Nephron progenitor cell (in vitro differentiated cells): ENCODE measurements at regions not wholly inside any gene's neighbourhood (a gene's known extent, or its start where the extent isn't known, plus 50 kb on each side); places are given as distances from the start of the nearest gene placed in this dataset.
"Not testable (repeated sequence)": the region's sequence is repeated elsewhere in the genome, so short reads cannot be mapped to it uniquely, and the experiment has no call there.

Experiments used
- DNase-seq: peaks from one replicate; pipeline ENCODE4 v3.0.0; 2021
- H3K27ac Mint-ChIP-seq: 2 replicates; pipeline ENCODE4 v1.8.0; 2021; ENCODE audit warnings: mild to moderate bottlenecking, moderate library complexity, mixed read lengths
- H3K27me3 Mint-ChIP-seq: 2 replicates; pipeline ENCODE4 v1.8.0; 2021; ENCODE audit warnings: mild to moderate bottlenecking, low read depth, mixed read lengths; ENCODE audit not compliant: poor library complexity
- H3K36me3 Mint-ChIP-seq: 2 replicates; pipeline ENCODE4 v1.8.0; 2021; ENCODE audit warnings: low read depth, mixed read lengths
- H3K4me1 Mint-ChIP-seq: 2 replicates; pipeline ENCODE4 v1.8.0; 2021; ENCODE audit warnings: mixed read lengths
- H3K4me3 Mint-ChIP-seq: 2 replicates; pipeline ENCODE4 v1.8.0; 2021; ENCODE audit warnings: mild to moderate bottlenecking, moderate library complexity, mixed read lengths
- H3K9me3 Mint-ChIP-seq: 2 replicates; pipeline ENCODE4 v1.8.0; 2021; ENCODE audit warnings: mild to moderate bottlenecking, moderate library complexity, mixed read lengths
- CTCF ChIP-seq: fragments of 200-600 bp; sonication (generic); IDR thresholded peaks from 2 replicates; pipeline ENCODE4 v1.5.0; 2021; ENCODE audit warnings: antibody characterized with exemption

GRCh38 chr7:12927635-12928434 is 240.4 kb downstream of the ARL4A start:
- no peak for TF ChIP-seq CTCF
- Mint-ChIP-seq H3K4me1 (peaks cover 11% of the 10 kb centered on the region), H3K9me3 (no peaks in the 10 kb centered on the region), H3K27me3 (no peaks in the 10 kb centered on the region), H3K27ac (no peak overlapping the region), H3K4me3 (no peak overlapping the region), H3K36me3 (no peaks in the 10 kb centered on the region)
- DNase-seq: no peak

- Mint-ChIP-seq H3K27me3 (no peaks in the 10 kb centered on the region), H3K4me1 (peaks cover 11% of the 10 kb centered on the region), H3K36me3 (no peaks in the 10 kb centered on the region), H3K27ac (no peak overlapping the region), H3K4me3 (no peak overlapping the region), H3K9me3 (no peaks in the 10 kb centered on the region)
- no peak for TF ChIP-seq CTCF
- DNase-seq: no peak
These were observed 242.2 kb downstream of the ARL4A start for GRCh38 chr7:12929476-12930140.

- DNase-seq: no peak
- no peaks in the 10 kb centered on the region for H3K36me3 Mint-ChIP-seq
- H3K4me1 Mint-ChIP-seq: peaks cover 11% of the 10 kb centered on the region
- H3K9me3 Mint-ChIP-seq: no peaks in the 10 kb centered on the region
- no peaks in the 10 kb centered on the region for H3K27me3 Mint-ChIP-seq
- no peak for TF ChIP-seq CTCF
- H3K27ac Mint-ChIP-seq: no peak overlapping the region
- H3K4me3 Mint-ChIP-seq: no peak overlapping the region
These were observed 243.1 kb downstream of the ARL4A start for GRCh38 chr7:12930534-12930933.

- peaks cover 11% of the 10 kb centered on the region for H3K4me1 Mint-ChIP-seq
- H3K9me3 Mint-ChIP-seq, H3K36me3 Mint-ChIP-seq, H3K27ac Mint-ChIP-seq, DNase-seq, H3K27me3 Mint-ChIP-seq, H3K4me3 Mint-ChIP-seq: not testable (repeated sequence)
These were observed 244.0 kb downstream of the ARL4A start for GRCh38 chr7:12931465-12931864.

- H3K9me3 Mint-ChIP-seq: peaks cover 52% of the 10 kb centered on the region
- peaks cover 14% of the 10 kb centered on the region for H3K36me3 Mint-ChIP-seq
- no peak for TF ChIP-seq CTCF
- no peak overlapping the region for H3K27ac Mint-ChIP-seq
- no peaks in the 10 kb centered on the region for H3K27me3 Mint-ChIP-seq
- no peak overlapping the region for H3K4me3 Mint-ChIP-seq
- DNase-seq: no peak
- H3K4me1 Mint-ChIP-seq: peaks cover 7% of the 10 kb centered on the region
These were observed 252.3 kb downstream of the ARL4A start for GRCh38 chr7:12939694-12940093.

- DNase-seq: no peak
- Mint-ChIP-seq H3K36me3 (peaks cover 14% of the 10 kb centered on the region), H3K27ac (no peak overlapping the region), H3K27me3 (no peaks in the 10 kb centered on the region), H3K9me3 (peaks cover 44% of the 10 kb centered on the region), H3K4me3 (no peak overlapping the region), H3K4me1 (peaks cover 7% of the 10 kb centered on the region)
- no peak for TF ChIP-seq CTCF
These were observed 254.1 kb downstream of the ARL4A start for GRCh38 chr7:12941512-12941911.
